Adrenal gland (tissue), 9 donors: ENCODE measurements at regions not wholly inside any gene's neighbourhood (a gene's known extent, or its start where the extent isn't known, plus 50 kb on each side); places are given as distances from the start of the nearest gene placed in this dataset.
"Not testable (repeated sequence)": the region's sequence is repeated elsewhere in the genome, so short reads cannot be mapped to it uniquely, and the experiment has no call there.

ENCODE experiments used
- DNase-seq, 7 donors: peaks; one replicate each; pipeline ENCODE4 v3.0.0-alpha.2; 2019 to 2020
- H3K27ac ChIP-seq, 5 donors: fragments of 200-600 bp; sonication (generic) in 4 of 5; 1 replicate in 3 of 5; 2 replicates in 2 of 5; pipeline versions ENCODE4 v1.5.1 to v1.8.0; 2016 to 2020; ENCODE audit warnings: mild to moderate bottlenecking in 1 of 5
- H3K27me3 ChIP-seq: fragments of 200-600 bp; 2 replicates; pipeline ENCODE4 v1.8.0; 2021
- H3K36me3 ChIP-seq, 2 donors: fragments of 200-600 bp; replicated peaks in 1 of 2; 1 replicate in 1 of 2; 2 replicates in 1 of 2; pipeline versions ENCODE4 v1.5.1 to v1.8.0; 2018 to 2022
- H3K4me1 ChIP-seq, 2 donors: fragments of 200-600 bp; replicated peaks in 1 of 2; 1 replicate in 1 of 2; 2 replicates in 1 of 2; pipeline versions ENCODE4 v1.5.1 to v1.8.0; 2018 to 2021
- H3K4me3 ChIP-seq, 4 donors: fragments of 200-600 bp; sonication (generic) in 3 of 4; one replicate each; pipeline ENCODE4 v1.5.1; 2016 to 2018
- H3K9me3 ChIP-seq, 3 donors: fragments of 200-600 bp; sonication (generic) in 1 of 3; replicated peaks in 1 of 3; 1 replicate in 2 of 3; 2 replicates in 1 of 3; pipeline versions ENCODE4 v1.5.1 to v1.8.0; 2016 to 2021
- CTCF ChIP-seq, 6 experiments: fragments of 450-650 bp in 4 of 6; fragments of 200-600 bp in 2 of 6; sonication (generic) in 1 of 6; IDR thresholded peaks; 1 replicate in 5 of 6; 2 replicates in 1 of 6; pipeline versions ENCODE4 v1.5.1 to v1.8.0; 2016 to 2021; ENCODE audit warnings: antibody characterized with exemption in 6 of 6, mild to moderate bottlenecking in 2 of 6, moderate library complexity in 1 of 6
- POLR2A ChIP-seq, 2 donors: fragments of 450-650 bp; IDR thresholded peaks; one replicate each; pipeline ENCODE4 v1.6.1; 2017; ENCODE audit warnings: antibody characterized with exemption in 2 of 2, mild to moderate bottlenecking in 2 of 2, moderate library complexity in 1 of 2
- WGBS, 4 donors: extraction: QIAGEN DNeasy Blood & Tissue Kit in 2 of 4; methylation state at CpG; one replicate each; pipeline versions ENCODE4 v1.1.5 to v1.1.7; 2013 to 2017; 5-methylcytosine and 5-hydroxymethylcytosine counted together
- intact Hi-C, 2 donors: fragments of 100-400 bp; cut with DNase I; formaldehyde crosslinking; loops; one replicate each; pipeline versions ENCODE4 v1.14.1 to v1.15.0; 2022 to 2023
- donor health status: healthy with polysubstance abuse.
- donor health status: Bipolar disorder and iron deficiency.
- donor health status: DM: yes; HTN: yes; CAD: no.
- donor health status: DM: no; HTN: no; CAD: no.
- donor health status: DM: no; HTN: no; CAD: no.

- Histone ChIP-seq H3K4me1 (no peaks in the 10 kb centered on the region), H3K27ac (no peak overlapping the region), H3K27me3 (no peaks in the 10 kb centered on the region), H3K9me3 (no peaks in the 10 kb centered on the region), H3K36me3 (no peaks in the 10 kb centered on the region), H3K4me3 (no peak overlapping the region)
- WGBS, 4 donors, result 90 to 94% (median 92%) methylated on average over 12 of the region's 12 CpGs
- no peak for DNase-seq
- intact Hi-C loops, result no loop called here
- TF ChIP-seq CTCF (IDR thresholded peaks at IDR 0.05), result no peak
- no peak for TF ChIP-seq POLR2A (IDR thresholded peaks at IDR 0.05)
Measured at GRCh38 chr13:60274655-60275054, 110.9 kb upstream of the DIAPH3 start.

GRCh38 chr13:60275208-60275607 is 111.5 kb upstream of the DIAPH3 start:
- no peak for DNase-seq
- WGBS, 4 donors, result 71 to 85% (median 74%) methylated on average over 9 of the region's 9 CpGs

GRCh38 chr13:60280524-60280923 is 116.5 kb upstream of the TDRD3 start:
- H3K27ac ChIP-seq, DNase-seq, H3K4me3 ChIP-seq, H3K9me3 ChIP-seq, H3K36me3 ChIP-seq, H3K4me1 ChIP-seq, intact Hi-C loops, H3K27me3 ChIP-seq: not testable (repeated sequence)
- WGBS, 4 donors, result 84 to 93% (median 89%) methylated on average over 1 of the region's 1 CpG

More at GRCh38 chr13:60275208-60275607, 111.5 kb upstream of the DIAPH3 start:
- H3K27me3 ChIP-seq, result no peaks in the 10 kb centered on the region
- H3K4me1 ChIP-seq, result no peaks in the 10 kb centered on the region
- no peaks in the 10 kb centered on the region for H3K36me3 ChIP-seq
- intact Hi-C loops, result no loop called here
- no peak overlapping the region for H3K27ac ChIP-seq
- no peak overlapping the region for H3K4me3 ChIP-seq
- TF ChIP-seq CTCF (IDR thresholded peaks at IDR 0.05), result no peak
- no peak for TF ChIP-seq POLR2A (IDR thresholded peaks at IDR 0.05)
- H3K9me3 ChIP-seq, result no peaks in the 10 kb centered on the region

GRCh38 chr13:60282186-60282585 is 114.8 kb upstream of the TDRD3 start:
- no peak for DNase-seq
- no peak overlapping the region for H3K4me3 ChIP-seq
- H3K27ac ChIP-seq, result no peak overlapping the region
- H3K4me1 ChIP-seq, result no peaks in the 10 kb centered on the region
- no peak for TF ChIP-seq POLR2A (IDR thresholded peaks at IDR 0.05)
- no peaks in the 10 kb centered on the region for H3K27me3 ChIP-seq
- H3K9me3 ChIP-seq, result no peaks in the 10 kb centered on the region
- WGBS, 4 donors, result 51 to 54% (median 52%) methylated on average over 2 of the region's 2 CpGs
- no peaks in the 10 kb centered on the region for H3K36me3 ChIP-seq
- intact Hi-C loops, result no loop called here

- 66 to 91% (median 78%) methylated on average over 1 of the region's 1 CpG for WGBS, 4 donors
- Histone ChIP-seq H3K9me3 (no peaks in the 10 kb centered on the region), H3K36me3 (no peaks in the 10 kb centered on the region), H3K27me3 (no peaks in the 10 kb centered on the region), H3K27ac (no peak overlapping the region), H3K4me3 (no peak overlapping the region), H3K4me1 (no peaks in the 10 kb centered on the region)
- TF ChIP-seq POLR2A (IDR thresholded peaks at IDR 0.05) (no peak), CTCF (IDR thresholded peaks at IDR 0.05) (no peak)
- DNase-seq, result no peak
- intact Hi-C loops, result no loop called here
Measured at GRCh38 chr13:60282708-60283107, 114.3 kb upstream of the TDRD3 start.
